Fibroblast of mammary gland (primary cell): ENCODE measurements at regions not wholly inside any gene's neighbourhood (a gene's known extent, or its start where the extent isn't known, plus 50 kb on each side); places are given as distances from the start of the nearest gene placed in this dataset.

ENCODE experiments used
- DNase-seq: peaks from one replicate; pipeline ENCODE4 v3.0.0-alpha.2; 2010; ENCODE audit warnings: low read depth
- H3K4me3 ChIP-seq: 2 replicates; pipeline ENCODE4 v1.5.1; 2011; ENCODE audit warnings: low read depth, mild to moderate bottlenecking, low read length, moderate library complexity; ENCODE audit not compliant: control insufficient read depth
- TF ChIP-seq, protein P1 (sequence below): conservative IDR thresholded peaks from 2 replicates; pipeline ENCODE4 v1.5.1; 2011; ENCODE audit warnings: low read depth, low read length, inconsistent platforms; ENCODE audit not compliant: control insufficient read depth, insufficient read depth

DNA sequence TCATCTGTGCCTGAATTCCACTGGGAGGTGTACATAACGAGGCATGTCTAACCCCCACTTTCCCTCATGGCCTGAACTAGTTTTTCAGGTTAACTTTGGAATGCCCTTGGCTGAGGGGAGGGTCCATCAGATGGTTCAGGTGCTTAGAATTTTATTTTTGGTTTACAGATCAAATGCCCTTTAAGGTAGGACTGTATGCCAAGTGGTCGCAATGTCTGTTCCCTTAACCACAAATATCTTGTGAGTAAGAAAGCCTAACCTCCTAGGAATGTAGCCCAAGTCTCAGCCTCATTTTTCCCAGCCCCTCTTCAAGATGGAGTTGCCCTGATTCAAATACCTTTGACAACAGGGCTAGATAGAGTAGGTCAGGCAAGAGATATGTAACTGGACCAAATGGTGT, 78.4 kb downstream of the RNASET2 start:
- TF ChIP-seq, protein P1, sequence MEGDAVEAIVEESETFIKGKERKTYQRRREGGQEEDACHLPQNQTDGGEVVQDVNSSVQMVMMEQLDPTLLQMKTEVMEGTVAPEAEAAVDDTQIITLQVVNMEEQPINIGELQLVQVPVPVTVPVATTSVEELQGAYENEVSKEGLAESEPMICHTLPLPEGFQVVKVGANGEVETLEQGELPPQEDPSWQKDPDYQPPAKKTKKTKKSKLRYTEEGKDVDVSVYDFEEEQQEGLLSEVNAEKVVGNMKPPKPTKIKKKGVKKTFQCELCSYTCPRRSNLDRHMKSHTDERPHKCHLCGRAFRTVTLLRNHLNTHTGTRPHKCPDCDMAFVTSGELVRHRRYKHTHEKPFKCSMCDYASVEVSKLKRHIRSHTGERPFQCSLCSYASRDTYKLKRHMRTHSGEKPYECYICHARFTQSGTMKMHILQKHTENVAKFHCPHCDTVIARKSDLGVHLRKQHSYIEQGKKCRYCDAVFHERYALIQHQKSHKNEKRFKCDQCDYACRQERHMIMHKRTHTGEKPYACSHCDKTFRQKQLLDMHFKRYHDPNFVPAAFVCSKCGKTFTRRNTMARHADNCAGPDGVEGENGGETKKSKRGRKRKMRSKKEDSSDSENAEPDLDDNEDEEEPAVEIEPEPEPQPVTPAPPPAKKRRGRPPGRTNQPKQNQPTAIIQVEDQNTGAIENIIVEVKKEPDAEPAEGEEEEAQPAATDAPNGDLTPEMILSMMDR, result no peak
- no peak overlapping the region for H3K4me3 ChIP-seq
- DNase-seq, result no peak

DNA sequence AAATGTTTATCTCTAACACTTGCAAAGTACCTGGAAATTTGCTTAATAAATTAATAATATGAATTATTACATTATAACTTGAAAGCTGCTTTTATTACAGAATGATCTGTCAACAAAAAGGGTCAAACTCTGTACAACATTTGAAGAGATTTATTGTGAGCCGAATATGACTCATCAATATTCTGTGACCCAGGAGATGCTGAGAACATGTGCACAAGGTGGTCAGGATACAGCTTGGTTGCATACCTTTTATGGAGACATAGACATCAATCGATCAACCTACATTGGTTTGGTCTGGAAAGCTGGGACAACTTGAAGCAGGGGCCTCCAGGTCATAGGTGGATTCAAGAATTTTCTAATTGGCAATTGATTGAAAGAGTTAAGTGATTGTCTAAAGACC, 79.0 kb downstream of the RNASET2 start:
- no peak for DNase-seq
- TF ChIP-seq, protein P1, result no peak
- H3K4me3 ChIP-seq, result no peak overlapping the region

DNA sequence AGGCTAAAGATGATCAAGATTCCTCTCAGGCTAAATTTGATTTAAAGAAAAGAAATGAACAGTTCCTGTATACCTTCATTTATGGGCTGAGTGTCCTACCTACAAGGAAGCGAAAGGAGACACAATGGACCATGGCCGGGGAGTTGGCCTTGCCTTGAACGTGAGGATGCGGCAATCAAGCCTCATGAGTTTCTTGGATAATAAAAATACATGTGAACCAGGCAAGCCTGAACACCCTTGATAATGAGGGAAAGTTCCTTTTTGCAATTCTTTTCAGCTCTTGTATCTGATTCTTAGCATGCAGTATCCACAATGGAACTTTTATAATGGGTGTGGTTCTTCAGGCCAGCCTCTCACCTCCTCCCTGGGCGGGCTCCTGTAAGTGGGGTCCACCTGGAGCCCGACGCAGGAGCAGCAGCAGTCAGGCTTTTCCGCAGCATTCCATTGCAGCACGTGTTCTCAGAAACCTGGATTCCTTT, 83.8 kb downstream of the RNASET2 start:
- TF ChIP-seq, protein P1, result no peak
- no peak overlapping the region for H3K4me3 ChIP-seq
- no peak for DNase-seq

DNA sequence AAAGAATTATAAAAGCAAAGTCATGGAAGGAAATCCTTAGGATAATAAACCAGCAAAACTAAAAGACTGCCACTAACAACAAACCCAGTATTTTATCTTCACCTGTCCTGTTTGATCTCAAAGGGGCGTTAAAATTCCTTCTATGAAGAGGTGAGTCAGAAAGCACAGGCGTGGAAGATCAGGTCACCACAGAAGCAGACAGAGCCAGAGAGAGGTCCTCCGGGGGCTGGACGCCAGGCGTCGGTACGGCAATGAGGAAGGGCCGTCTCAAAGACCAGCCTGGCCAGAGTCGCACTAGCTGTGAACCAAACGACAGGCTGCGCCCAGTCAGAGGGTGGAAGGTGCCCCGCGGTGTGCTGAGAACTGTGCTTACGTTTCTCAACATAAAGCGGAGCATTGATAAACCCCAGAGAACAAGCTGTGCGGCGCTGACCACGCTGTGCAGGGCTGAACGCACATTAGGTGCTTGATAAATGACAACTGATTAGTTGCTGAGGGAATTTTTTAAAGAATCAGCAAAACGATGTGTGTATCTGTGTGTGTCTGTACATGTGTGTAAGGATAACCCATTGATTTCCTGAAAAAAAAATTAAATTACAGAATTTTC, 85.6 kb downstream of the RNASET2 start:
- DNase-seq, result no peak
- no peak overlapping the region for H3K4me3 ChIP-seq
- TF ChIP-seq, protein P1, result no peak

DNA sequence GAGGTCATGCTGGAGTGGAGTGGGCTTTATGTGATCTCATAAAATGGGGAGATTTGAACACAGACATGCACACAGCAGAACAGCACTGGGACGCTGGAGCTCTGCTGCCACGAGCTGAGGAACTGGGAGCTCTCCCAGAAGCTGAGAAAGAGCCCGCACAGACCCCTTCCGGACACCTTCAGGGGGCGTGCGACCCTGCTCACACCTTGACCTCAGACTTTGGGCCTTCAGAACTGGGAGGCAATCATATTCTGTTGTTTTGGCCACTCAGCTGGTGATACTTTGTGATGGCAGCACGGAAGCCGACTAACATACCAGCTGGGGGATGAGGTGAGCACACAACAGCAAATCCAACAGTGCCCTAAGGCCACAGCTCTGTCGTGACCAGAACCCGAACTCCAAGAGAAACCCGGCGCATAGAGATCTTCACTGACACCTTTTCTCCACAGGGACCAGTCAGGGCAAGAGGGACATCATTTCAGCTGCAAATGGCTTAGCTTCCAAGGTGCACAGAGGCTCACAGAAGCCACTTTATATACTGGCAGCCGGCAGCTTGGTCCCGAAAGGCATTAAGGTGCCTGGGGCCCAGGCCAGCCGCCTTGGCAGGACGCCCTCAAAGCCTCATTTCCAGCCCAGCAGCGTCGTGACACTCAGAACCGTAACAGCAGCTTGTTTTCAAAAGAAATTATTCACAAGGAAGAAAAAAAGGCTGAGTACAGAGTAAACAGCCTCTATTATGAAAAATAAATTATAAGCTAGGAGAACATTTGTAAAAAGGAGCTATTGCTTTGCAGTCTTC, 89.3 kb downstream of the RNASET2 start:
- no peak for DNase-seq
- TF ChIP-seq, protein P1, result no peak
- H3K4me3 ChIP-seq, result no peak overlapping the region

DNA sequence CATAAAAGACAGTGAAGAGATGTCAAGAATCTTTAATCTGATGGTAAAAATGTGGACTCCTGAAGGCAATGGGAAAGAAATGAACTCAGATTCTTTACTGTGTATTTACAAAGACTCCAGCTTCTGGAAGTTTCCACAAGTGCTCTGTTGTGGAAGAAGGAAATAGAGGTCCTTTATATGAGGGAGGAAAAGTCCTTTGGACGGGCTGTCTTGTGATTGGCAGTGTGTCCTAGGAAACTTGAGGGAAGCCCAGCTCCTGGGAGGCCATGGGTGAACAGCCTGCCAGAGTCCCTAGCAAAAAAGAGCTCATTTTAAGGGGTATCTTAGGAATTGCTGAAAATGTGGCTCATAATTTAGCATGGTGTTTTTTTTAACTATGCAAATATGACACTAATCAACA, 92.0 kb downstream of the RNASET2 start:
- DNase-seq, result no peak
- no peak overlapping the region for H3K4me3 ChIP-seq
- TF ChIP-seq, protein P1, result no peak
